ENCODE measurements at regions not wholly inside any gene's neighbourhood (a gene's known extent, or its start where the extent isn't known, plus 50 kb on each side); places are given as distances from the start of the nearest gene placed in this dataset.

GRCh38 chr2:64831134-64831976 is 157.8 kb upstream of the SLC1A4 start:
- peak; percentile 86 to 90 (median 87) for TF ChIP-seq CTCF (IDR thresholded peaks at IDR 0.05)
- TF ChIP-seq POLR2A (IDR thresholded peaks at IDR 0.05), result peak; percentile 19

Data from transverse colon (tissue), 3 donors.